GM21367 (cell line): ENCODE measurements at regions not wholly inside any gene's neighbourhood (a gene's known extent, or its start where the extent isn't known, plus 50 kb on each side); places are given as distances from the start of the nearest gene placed in this dataset.
"Not testable (repeated sequence)": the region's sequence is repeated elsewhere in the genome, so short reads cannot be mapped to it uniquely, and the experiment has no call there.

Experiments
- ATAC-seq: cut with Tn5 transposase; IDR thresholded peaks from one replicate; pipeline ENCODE4 v1.9.1; 2021; ENCODE audit not compliant: unreplicated experiment

- ATAC-seq = no peak
Measured at GRCh38 chr3:106510206-106510605, 641.4 kb upstream of the CBLB start.

- no peak for ATAC-seq
Measured at GRCh38 chr3:106512846-106513245, 644.0 kb upstream of the CBLB start.

- ATAC-seq = no peak
Measured at GRCh38 chr3:106514431-106514830, 645.6 kb upstream of the CBLB start.

- ATAC-seq = no peak
Measured at GRCh38 chr3:106518516-106518915, 649.7 kb upstream of the CBLB start.

DNA sequence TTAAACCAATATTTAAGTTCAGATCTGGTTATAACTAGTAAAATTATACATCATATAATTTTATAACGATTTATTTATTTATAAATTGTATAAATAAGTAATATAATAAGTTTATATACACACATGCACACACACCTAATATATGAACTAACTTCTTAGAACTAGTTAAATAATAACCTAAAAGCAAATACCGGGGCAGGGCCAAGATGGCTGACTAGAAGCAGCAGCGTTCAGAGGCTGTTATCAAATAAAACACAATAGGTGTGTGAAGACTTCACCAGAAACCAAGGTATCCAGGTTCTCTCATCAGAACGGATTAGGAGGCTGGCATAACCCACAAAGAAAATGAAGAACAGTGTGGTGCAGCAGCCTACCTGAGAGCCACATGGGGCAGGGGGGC lies 653.6 kb upstream of the CBLB start:
- ATAC-seq = no peak

DNA sequence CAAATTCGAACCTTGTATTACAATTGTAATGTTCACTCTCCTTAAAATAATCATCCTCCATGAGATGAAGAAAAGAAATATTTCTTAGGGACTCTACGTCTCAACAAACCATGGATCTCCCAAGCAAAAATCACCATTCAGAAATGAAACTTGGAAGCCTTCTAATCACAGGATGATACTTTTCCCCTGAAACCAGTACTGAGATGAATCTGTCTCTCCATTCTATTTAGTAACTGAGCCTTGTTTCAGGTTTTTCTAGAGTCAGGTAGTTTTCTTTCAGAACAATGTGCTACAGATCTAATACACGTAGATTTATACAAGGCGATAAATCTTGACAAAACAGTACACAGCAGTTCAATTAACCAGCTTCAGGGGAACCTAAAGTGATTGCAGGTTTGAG lies 660.1 kb upstream of the CBLB start:
- ATAC-seq = no peak

- ATAC-seq = no peak
Measured at GRCh38 chr3:106529738-106530137, 660.9 kb upstream of the CBLB start.

- no peak for ATAC-seq
Measured at GRCh38 chr3:106530367-106530766, 661.6 kb upstream of the CBLB start.

DNA sequence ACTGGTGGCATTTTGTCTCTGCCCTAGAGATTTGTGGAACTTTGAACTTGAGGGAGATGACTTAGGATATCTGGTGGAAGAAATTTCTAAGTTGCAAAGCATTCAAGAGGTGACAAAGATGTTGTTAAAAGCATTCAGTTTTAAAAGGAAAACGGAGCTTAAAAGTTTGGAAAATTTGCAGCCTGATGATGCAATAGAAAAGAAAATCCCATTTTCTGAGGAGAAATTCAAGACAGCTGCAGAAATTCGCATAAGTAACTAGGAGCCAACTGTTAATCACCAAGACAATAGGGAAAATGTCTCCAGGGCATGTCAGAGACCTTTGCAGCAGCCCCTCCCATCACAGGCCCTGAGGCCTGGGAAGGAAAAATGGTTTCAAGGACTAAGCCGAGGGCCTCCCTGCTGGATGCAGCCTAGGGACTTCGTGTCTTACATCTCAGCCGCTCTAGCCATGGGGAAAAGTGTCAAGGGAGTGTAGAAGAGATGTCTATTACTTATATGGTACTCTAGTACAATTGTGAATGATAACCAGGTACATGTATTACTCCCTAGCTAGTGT lies 663.0 kb upstream of the CBLB start:
- ATAC-seq = not testable (repeated sequence)

DNA sequence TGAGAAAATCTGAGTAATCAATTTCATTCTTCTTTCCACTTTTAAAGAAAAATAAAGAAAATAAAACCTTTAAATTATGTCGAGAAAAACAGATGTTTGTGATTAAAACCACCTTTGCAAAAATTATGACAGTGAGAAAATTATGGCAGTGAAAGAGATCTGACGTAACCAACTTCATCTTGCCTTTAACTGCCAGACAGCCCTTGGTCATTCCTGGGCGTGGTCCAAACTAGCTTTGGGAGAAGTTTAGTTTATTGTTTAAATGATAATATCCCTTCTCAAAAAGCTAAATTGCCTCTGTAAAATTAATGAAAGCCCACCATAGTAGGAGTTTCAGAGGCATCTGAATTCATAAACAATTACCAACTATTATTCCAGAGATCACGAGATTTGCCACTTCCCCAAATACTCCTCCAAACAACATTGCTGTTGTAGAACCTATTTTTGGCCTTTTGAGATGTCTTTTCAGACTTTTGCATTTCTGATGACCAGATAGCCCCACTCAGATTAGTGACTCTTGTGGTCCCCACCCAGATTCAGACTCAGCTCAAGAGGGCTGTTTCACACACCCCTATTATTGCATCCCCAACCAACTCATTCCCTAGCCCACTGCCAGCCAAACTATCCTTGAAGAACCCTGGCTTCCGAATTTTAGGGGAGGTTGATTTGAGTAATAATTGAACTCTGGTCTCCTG lies 664.4 kb upstream of the CBLB start:
- no peak for ATAC-seq

GRCh38 chr3:106533788-106534160 lies 665.0 kb upstream of the CBLB start:
- ATAC-seq = no peak

GRCh38 chr3:106534206-106534605 lies 665.4 kb upstream of the CBLB start:
- no peak for ATAC-seq

DNA sequence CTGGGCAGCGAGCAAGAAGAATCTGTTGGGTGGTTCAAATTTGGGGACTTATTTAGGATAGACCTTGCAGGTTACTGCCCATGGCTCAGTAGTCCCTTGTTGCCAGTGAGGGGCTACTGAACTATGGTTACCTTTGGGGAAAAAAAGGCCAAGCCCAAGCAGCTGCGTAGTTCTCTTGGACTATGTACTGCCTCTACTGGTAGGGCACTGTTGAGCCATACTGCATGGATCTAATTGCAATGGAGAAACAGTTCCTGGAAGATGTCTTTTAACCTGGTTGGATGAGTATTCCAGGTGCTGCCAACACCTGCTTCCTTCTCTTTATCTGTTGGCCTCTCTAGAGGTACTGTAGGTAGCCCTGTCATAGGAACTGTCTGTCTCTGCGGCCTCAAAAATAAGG lies 671.9 kb upstream of the CBLB start:
- ATAC-seq = no peak

DNA sequence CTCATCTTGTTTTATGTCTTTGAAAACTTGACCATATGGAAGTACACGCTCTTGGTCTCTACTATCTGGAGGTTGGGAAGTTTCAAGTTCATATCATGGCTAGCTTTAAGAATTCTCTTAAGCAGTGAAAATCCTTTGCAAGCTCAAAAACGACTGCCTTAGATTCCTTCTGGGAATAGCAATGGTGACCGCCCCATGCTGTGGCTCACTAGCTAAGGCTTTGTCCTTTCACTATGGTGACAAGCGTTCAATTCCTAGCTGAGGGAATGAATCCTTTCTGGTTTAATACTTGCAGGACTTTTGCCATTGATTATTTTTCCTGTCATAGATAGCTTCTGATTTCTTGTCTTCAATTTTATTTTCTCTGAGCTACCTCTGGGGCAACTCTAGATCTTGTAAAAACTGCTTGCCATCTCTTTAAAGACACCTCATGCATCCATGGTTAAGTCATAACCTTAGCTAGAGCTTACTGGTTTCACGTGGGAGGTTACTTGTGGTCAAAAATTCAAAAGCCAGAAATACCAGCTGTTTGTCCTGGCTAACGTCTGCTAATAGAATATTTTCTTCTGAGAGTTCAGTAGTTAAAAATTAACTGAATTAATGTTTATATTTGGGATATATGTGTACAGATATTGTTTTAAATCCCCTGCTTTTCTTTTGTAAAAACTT lies 673.4 kb upstream of the CBLB start:
- ATAC-seq = no peak

DNA sequence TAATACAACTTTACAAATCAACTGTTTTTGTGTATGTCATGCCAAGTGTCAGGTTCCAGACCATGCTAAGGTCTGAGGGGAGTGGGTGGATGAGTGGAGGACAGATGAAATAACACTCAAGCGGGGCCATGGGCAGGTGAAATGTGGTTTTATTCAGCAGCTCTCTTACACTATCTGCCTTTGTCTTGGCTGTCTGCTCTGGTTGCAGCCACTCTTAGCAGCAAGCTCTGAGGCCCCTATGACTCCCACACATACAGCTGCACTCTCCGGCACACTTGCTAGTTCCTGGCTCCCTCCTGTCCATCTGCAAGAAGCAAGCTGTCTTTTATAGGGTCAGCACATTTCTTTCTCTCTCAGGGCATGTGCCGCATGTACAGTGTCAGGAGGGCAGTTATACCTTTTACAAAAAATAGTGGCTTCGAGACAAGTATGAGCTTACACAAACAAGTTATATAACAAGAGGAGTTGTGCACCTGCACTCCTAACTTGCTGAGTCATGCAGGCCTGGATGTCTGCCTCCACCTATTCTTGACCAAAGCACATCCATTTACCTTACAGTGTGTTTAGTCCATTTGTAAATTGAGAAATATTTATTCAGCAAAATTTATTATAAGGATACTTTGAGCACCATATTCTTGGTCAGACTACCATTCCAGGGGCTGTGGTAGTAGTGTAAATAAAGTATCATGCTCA lies 683.7 kb upstream of the CBLB start:
- no peak for ATAC-seq

DNA sequence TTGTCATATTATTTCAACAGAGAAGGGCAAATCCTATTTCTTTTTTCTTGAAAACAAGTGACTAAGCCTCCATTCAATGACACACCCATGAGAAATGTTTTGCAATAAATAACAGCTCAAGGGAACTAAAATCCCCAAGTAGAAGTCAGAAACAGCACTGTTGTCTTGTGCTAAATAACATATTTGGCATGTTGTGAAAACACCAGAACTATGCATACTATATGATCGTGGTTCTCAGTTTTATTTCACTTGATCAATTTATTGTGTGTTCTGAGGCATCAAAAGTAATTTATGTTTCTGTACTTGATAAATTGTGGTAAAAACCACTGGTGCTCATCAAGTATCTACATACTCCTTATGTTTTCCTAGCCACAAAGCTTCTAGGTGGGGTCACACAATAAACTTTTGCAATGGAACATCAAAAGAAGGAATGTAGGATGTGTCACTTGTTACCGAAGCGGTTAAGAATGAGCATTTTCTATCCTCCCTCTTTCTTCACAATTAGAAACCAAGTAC lies 691.7 kb upstream of the CBLB start:
- no peak for ATAC-seq

DNA sequence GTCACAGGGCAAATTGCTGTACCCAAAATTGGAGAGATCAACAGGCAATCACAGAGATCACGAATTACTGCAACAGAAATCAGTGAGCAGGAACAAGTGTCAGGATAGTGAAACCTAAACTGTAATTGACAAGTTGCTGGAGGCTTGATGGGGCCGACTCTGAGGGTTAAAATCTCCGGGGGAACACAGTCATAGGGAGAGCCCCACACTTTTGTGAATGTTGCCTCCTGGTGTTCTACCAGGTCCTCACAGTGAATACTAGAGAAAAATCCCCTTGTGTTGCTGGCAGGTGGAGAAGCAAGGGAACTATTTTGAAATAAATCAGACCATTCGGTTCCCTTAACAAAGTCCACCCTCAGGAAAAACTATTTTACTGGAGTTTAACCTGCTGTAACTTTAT lies 697.5 kb upstream of the CBLB start:
- ATAC-seq = peak; percentile 94

- no peak for ATAC-seq
Measured at GRCh38 chr3:106570426-106570825, 701.6 kb upstream of the CBLB start.

DNA sequence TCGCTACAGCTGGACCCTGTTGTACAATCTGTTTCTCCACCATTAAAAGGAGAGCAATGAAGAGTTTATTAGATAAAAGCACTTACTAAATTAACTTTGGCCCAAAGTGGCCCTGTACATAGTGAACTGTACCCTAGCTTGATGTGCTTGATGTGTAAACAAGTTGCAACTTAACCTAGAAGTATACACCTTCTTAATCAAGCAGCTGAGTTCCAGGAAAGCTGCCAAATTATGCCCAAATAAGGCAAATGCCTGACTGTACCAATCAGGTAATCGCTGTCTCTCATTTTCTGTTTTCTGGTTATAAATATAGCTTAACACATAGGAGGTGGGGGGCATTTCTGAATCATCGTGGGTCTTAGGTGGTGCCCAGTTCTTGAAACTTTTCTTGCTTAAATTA lies 704.8 kb upstream of the CBLB start:
- no peak for ATAC-seq

DNA sequence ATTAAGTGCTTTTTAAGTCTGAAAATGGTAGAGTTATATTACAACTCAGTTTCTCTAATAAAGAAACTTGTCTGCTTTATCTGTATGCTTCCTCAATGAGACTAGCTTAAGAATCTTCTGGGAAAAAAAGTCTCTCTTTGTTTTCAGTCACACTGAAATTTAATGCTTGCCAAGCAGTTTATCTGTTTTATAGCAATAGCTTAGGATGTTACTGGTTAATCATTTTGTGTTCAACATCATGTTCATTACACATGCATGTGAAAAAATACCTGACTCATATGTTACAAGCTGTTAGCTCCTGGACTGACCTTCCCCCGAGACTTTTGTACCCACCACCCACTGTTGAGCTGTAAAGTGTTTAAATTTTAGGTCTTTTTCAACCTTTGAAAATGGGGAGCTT lies 706.2 kb upstream of the CBLB start:
- ATAC-seq = no peak

GRCh38 chr3:106577241-106577640 lies 708.4 kb upstream of the CBLB start:
- no peak for ATAC-seq

DNA sequence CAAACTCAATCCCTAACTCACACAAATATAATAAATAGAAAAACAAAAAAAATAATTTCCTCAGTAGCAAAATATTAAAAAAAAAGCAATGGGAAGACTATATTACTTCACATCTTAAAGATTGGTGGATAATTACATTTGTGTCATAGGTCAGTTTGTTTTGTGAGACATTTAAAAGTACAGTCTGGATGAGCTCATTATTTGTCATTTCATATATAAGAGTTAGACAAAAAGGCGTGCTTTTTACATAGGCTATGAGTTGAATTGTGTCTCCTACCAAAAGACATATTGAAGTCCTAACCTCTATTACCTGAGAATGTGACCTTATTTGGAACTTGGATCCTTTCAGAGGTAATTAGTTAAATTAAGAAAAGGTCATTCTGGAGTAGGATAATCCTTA lies 710.1 kb upstream of the CBLB start:
- ATAC-seq = no peak
